OCI-LY7 (cell line): ENCODE measurements at regions not wholly inside any gene's neighbourhood (a gene's known extent, or its start where the extent isn't known, plus 50 kb on each side); places are given as distances from the start of the nearest gene placed in this dataset.

Experiments used
- EZH2phosphoT487 ChIP-seq: fragments of 200-600 bp; sonication (generic); IDR thresholded peaks from 2 replicates; pipeline ENCODE4 v1.6.1; 2018; ENCODE audit warnings: low read depth, borderline replicate concordance, mild to moderate bottlenecking, mixed run types, antibody characterized with exemption, low read length, moderate library complexity, mixed read lengths
- TF ChIP-seq, protein P1 (sequence below): fragments of 200-600 bp; sonication (generic); conservative IDR thresholded peaks from 2 replicates; pipeline ENCODE4 v1.5.1; 2014; ENCODE audit warnings: mild to moderate bottlenecking, antibody characterized with exemption, low read length, moderate library complexity, mixed read lengths

DNA sequence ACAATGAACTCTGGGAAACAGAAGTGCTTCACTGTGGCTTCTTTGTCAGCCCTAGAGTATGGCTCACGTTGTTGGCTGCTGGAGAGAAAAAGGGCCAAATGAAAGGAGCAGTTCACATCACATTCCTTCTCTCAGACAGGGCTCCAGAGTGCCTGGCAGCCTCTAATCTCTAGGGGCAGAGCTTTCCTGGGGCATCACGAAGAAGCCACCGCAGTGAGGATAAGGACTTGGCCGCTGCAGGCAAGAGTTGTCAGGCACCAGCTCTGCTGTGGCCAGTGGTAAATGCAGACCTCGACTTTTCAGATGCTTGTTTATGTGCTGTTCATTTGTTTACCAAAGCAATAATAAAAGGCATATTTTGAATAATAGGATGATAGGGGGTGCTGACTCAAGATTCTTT lies 227.2 kb downstream of the ICE1 start:
- TF ChIP-seq, protein P1, sequence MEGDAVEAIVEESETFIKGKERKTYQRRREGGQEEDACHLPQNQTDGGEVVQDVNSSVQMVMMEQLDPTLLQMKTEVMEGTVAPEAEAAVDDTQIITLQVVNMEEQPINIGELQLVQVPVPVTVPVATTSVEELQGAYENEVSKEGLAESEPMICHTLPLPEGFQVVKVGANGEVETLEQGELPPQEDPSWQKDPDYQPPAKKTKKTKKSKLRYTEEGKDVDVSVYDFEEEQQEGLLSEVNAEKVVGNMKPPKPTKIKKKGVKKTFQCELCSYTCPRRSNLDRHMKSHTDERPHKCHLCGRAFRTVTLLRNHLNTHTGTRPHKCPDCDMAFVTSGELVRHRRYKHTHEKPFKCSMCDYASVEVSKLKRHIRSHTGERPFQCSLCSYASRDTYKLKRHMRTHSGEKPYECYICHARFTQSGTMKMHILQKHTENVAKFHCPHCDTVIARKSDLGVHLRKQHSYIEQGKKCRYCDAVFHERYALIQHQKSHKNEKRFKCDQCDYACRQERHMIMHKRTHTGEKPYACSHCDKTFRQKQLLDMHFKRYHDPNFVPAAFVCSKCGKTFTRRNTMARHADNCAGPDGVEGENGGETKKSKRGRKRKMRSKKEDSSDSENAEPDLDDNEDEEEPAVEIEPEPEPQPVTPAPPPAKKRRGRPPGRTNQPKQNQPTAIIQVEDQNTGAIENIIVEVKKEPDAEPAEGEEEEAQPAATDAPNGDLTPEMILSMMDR, result no peak
- TF ChIP-seq EZH2phosphoT487, result no peak
